ENCODE measurements at regions not wholly inside any gene's neighbourhood (a gene's known extent, or its start where the extent isn't known, plus 50 kb on each side); places are given as distances from the start of the nearest gene placed in this dataset.

DNA sequence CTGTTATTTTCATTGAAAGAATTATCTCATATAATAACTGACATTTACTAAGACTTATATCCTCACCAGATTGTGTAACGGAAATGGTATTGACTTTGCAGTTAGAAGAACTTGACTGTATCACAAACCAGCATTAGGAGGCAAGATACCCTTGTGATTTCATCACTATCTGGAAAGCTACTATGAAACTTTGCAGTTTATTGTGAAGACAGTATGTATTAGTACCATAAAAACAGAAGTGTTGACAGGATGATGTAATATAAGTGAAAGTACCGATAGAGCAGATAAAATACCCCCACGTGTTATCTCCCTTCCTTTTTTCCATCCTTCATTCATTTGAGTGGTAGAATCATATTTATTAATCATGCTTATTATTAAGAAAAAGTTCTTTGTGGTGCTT, 365.7 kb upstream of the KLHL1 start:
- DNase-seq = no peak

DNA sequence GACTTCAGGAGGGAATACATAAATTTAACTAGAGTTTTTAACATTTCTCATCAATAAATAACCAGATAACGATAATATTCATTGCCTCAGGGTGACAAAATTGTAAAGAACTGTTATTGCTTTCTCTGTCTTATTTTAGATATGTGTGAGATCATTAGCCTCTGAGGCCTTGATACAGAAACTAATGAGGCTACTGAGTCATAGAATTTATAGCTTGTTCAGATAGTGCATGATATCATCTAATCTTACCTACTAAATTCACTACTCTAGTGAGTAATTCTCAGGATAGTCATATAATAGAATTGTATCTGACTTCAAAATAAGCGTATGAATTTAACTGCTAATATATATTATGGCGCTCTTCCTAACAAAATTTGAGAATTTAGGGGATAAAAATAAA, 360.8 kb upstream of the KLHL1 start:
- no peak for DNase-seq

DNA sequence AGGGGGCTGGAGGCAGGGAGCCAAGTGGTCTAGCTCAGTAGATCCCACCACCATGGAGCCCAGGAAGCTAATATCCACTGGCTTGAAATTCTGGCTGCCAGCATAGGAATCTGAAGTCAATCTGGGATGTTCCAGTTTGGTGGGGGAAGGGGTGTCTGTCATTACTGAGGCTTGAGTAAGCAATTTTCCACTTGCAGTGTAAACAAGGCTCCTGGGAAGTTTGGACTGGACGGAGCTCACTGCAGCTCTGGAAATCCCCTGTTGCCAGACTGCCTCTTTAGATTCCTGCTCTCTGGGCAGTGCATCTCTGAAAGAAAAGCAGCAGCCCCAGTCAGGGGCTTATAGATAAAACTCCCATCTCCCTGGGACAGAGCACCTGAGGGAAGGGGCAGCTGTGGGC, 349.2 kb upstream of the KLHL1 start:
- no peak for DNase-seq

DNA sequence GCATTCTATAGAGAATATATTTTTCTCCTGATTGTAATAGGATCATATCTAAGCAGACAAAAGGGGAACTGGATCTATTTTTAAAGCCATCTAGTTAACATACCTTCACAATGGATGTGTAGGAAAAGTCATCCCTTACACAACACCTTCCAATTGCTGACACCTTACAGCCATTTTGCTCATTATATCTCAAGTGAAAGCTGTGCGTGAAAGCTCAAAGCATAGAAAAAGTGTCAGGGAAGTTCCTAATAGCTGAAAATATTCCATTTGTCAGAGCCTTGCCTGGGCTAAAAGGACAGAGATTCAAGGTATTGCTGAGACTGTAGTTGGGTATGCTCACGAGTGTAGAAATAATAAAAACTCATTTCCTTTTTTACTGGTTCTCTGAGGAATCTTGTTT, 340.6 kb upstream of the KLHL1 start:
- no peak for DNase-seq

DNA sequence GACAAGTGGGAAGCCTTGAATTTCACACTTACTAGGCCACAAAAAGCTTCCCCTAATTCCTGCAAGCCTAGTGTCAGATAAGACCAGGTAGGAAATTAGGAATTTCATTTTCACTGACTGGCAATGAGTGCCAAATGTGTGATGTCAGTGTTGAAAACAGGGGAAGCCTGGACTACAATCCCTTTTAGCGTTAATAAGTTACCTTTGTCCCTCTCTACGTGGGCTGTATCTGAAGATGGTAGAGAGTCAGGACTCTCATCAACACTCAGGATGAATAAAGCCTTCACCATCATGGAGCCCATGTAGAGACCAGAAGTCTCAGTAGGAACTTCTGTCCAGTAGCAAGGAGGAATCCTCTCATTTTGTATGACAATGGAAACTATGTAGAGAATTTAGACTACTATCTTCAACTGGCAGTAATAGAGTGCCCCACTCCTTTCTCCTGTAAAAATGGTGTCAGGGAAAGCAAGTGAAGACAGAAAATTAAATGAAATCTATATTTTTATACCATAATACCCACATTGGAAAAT, 324.1 kb upstream of the KLHL1 start:
- no peak for DNase-seq

DNA sequence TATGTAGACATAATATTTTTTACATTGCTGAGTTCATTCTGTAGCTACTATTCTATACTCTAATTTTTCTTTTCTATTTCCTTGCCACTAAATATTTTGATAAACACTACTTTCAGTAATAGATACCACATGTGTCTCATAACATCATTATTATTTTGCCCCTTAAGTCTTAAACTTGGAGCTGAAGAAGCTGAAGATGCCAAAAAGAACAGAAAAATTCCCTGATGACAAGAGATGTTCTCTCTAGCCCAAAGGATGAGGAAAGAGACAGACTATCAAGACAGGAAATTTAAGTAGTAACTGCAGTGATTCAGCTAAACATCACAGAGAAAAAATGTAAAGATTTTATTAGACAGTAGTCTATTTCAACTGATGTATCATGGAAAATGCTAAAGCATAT, 322.0 kb upstream of the KLHL1 start:
- no peak for DNase-seq

DNA sequence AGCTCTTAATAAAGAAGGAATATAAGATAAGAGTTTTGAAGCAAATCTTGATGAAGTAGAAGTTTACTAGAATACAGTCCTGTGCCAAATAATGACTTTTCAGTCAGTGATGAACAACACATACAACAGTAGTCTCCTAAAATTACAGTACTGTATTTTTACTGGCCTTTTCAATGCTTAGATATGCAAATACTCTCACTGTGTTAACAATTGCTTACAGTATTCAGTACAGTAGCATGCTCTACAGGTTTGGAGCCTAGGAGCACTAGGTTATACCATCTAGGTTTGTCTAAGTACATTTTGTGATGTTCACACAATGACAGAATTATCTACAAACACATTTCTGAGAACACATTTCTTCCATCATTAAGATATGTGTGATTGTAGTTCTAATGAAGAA, 316.7 kb upstream of the KLHL1 start:
- no peak for DNase-seq

DNA sequence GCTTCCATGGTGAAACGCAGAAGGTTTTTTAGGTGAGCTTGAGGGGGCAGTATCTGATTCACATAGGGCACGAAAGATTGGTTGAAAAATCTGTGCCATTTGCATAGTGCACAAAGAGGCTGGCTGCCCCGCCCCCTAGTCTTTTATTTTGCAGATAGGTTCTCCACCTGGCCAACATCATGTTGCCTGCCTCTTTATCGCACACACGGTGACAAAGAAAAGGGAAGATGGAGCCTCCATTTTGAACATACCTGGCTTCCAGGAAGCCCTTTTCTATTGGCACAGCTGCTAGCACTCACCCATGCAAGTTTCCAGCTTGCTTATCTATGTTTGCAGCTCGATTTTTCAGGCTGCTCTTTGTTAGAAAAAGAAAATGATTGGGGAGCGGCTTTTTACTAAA, 316.2 kb upstream of the KLHL1 start:
- DNase-seq = no peak

DNA sequence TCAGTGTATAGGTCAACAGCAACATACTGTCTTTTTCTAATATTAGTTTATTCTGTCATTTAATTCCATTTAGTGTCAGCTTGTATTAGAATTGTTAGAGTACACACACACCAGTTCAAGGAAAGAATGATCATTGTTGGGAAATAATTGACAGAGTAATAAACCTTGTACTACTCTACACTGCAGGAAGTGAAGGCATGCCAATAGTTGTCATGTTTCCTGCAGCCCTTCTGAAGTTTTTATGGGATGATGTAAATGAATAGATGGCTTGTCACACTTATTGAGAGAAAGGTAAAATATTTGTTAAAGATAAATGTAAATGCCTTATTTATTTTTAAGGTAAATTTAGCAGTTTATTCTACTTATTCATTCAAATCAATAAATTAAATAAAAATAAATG, 306.9 kb upstream of the KLHL1 start:
- DNase-seq = no peak

DNA sequence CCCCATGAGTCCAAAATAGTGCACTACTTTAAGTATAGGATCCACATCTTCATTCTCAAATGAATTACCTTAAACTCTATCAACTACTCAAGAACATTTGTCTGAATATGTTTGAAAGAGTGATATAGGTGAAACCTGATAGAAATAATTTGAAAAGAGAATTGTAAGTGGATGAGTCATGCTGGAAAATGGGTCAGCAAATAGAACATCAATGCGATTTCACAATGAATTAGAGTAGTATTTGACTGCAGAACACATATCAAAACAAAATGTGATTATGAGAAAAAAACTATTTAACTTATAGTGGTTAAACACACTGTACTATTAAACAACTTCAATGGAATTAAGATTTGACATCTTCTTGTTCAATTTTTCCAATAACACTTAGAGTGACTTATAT, 300.6 kb upstream of the KLHL1 start:
- no peak for DNase-seq

DNA sequence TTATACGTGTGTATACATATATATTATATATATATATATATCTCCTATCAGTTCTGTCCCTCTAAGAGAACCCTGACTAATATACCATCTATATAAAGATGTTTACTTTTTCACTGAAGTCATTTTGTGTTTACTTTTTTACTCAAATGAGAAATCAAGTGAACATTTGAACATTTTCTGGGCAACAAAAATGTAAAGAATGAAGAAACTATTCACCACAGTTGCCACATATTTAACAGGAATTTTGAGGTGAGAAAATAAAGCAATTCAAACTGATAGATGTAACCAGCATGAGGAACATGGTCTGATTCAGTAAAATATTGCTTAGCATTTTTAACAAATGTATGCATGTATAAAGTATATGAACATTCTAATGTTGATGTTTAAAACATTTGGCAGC, 299.2 kb upstream of the KLHL1 start:
- DNase-seq = no peak

DNA sequence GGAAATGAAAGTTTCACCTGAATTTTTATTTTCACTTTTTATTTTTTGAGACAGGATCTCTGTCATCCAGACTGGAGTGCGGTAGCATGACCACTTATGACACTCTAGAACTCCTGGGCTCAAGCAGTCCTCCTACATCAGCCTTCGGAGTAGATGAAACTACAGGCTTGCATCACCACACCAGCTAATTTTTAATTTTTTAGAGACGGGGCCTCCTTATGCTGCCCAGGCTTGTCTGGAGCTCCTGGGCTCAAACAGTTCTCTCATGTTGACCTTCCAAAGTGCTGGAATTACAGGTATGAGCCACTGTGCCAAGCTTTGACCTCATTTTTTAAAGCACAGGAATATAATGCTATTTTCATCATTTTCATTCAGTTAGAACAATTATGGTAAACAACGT, 297.0 kb upstream of the KLHL1 start:
- DNase-seq = no peak

DNA sequence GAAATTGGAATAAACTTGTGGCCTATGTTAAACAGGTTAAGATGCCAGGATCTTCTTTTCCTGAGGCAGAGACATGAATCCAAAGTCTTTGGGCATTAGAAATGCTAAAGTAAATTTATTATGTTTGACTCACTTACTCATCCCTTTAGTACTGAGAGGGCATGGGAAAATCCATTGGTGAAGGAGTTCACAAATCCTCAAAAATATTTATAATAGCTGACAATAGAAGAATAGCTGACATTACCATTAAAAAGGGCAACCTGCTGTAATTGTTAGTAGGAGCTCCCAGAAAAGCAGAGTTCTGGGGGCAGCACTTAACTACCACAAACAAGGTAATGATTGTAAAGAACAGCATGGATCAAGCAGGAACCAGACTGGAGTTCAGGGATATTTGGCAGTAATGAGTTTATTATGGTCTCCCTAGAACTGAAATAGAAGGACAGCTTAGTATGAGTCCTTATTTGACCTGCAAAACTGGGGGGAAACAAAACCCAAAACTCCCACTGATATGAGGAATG, 285.8 kb upstream of the KLHL1 start:
- DNase-seq = no peak

DNA sequence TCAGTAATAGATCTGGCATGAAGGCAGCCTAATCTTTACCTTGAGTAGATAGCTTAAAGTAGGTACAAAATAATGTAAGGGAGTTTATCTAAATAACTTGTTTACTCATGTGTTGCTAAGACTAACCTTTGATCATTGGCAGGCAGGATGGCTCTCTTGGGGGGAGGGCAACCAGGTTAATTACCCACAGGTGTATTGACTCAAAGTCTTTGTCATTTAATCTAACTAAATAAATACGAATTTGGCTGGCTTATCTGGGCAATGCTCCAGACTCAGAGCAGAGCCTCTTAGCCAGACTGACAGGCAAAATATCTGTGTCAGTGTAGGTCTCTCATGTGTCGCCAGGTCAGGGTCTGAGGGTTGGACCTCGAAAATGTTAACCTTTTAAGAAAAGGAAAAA, 283.4 kb upstream of the KLHL1 start:
- no peak for DNase-seq

DNA sequence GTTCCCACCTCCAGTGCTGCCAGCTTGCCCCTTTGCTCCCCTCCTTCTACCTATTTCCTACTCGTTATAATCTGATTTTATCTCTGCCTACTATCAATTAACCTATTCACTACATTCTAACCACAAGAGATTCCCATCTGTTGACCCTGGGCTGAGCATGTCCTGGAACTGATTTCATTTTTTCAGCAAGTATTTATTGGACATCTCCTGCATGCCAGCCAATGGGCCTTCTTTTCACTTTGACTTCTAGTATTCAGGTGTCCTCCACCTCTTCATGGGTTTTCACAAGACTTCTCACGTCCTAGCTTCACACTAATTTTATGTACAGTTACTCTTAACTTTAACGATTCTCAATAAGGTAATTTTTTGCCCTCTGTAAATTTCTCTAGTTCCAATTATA, 282.7 kb upstream of the KLHL1 start:
- DNase-seq = no peak

DNA sequence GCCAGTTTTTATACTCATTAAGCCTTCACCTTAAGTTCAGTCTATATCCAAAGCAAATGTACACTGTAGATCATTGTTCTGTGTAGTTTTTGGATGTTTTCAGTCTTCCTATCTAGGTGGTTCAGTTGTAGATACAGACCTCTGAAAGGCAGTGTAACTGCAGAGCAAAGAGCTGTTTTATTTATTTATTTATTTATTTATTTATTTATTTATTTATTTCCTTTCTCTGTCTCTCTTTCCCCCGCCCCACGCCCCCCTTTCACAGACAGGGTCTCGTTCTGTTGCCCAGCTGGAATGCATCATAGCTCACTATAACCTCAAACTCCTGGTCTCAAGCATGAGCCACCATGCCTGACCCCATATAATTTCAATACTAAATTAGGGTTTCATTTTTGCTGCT, 281.8 kb upstream of the KLHL1 start:
- DNase-seq = no peak

DNA sequence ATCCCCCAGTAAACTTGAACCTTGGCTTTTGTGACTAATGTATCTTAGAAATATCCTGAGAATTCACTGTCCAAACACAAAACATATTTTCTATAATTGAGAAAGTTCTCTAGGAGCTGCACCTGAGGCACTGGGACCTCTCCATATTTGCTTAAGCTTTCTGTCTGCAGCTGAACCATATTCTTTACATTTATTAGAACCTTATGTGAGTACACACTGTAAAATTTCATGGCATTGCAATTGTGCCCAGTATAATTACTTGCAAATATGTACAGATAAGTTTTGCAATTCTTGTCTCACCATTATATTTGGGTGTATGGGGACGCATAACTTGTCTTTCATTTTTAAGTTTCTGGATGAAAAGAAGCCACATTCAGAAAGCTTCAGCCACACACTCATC, 280.7 kb upstream of the KLHL1 start:
- DNase-seq = no peak

DNA sequence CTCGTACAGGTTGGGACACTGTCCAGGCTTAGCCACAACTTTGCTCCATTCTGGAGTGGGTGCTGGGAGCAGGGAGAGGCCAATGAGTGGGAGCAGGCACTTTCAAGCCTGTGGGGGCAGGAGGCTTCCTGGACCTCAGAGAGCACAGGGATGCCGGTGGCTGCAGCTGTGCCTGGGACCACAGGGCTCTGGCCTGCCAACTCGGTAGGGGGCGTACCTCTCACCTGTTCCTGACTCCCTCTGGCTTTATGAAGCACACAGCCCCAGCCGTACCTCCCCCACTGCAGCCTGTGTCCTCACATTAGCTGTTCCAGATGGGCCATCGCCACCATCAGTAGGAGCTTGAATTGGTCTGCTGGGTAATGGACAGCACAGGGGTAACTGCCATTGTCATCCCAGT, 278.7 kb upstream of the KLHL1 start:
- no peak for DNase-seq

DNA sequence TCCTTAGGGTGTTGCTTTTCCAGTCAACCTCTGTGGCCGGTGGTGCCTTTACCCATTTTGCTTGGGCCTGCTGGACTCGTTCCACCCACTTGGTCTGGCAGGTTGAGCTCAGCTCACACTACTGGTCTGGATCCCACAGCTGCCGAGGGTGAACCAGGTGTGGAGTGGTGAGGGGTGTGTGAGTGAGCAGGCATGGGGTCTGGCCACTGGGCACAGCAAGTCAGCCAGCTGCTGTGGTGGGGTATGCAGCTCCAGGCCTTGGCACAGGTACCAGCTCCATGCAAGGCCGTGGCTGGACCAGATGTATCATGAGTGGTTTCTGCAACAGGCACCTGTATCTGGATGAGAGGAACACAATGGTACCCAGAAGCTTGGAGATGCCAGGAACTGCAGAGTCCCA, 277.6 kb upstream of the KLHL1 start:
- no peak for DNase-seq

DNA sequence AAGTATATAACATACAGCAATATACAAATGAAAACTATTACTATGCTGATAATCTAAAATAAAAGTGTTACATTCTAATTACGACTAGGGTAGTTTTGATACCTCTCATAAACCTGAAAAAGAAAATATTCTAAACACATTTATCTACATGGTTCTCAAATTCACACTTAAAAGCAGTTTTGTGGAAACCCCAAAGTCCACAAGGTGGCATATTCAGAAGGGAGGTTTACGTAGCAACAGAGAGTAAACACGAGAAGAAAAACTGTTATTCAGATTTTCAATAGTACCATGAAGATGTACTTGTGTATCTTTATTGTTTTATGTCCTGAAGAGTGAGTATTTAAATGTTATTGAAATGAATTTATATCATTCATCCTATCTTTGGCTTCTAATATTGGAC, 275.9 kb upstream of the KLHL1 start:
- DNase-seq = no peak

DNA sequence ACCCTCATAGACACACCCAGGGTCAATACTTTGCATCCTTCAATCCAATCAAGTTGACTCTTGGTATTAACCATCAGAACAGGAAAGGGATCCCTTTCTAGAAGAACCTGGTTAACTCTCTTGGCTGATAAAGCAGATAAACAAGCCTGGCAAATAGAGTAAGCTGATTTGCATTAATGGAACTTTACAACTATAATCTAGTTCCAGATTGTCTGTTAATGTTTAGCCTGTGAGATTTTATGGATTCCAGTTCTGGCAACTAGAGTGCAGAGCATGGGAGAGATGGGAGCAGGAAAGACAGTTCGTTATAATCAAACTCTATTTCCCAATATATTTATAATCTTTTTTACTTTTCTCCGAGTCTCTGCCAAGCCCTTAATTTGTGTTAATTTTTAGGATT, 272.6 kb upstream of the KLHL1 start:
- no peak for DNase-seq

DNA sequence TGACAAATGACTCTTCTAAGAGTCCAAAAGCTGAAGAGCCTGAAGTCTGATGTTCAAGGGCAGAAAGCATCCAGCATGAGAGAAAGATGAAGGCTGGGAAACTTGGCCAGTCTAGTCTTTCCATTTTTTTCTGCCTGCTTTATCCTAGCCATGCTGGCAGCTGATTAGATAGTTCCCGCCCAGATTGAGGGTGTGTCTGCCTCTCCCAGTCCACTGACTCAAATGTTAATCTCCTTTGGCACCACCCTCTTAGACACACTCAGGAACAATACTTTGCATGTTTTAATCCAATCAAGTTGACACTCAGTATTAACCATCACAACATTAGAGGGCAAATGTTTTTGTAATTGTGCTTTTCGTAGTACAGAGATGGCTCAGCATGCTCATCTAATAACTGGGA, 267.5 kb upstream of the KLHL1 start:
- DNase-seq = no peak

DNA sequence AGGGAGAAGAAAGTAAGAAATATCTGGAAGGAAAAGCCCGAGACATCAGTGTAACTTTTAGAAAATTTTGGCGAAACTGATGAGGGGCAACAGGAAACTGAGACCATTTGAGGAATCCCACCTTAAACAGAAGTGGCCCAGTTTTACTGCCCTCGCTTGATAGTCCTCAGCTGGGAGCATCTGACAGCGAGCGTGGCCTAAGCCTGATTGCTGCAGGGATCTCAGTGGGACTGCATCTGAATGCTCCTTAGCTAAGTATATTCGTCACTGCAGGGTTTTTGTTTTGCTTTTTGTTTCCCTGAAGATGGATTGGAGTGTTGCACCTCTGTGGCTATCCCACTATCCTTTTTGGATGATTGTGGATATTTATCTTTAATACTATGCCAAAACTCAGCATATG, 262.7 kb upstream of the KLHL1 start:
- no peak for DNase-seq

DNA sequence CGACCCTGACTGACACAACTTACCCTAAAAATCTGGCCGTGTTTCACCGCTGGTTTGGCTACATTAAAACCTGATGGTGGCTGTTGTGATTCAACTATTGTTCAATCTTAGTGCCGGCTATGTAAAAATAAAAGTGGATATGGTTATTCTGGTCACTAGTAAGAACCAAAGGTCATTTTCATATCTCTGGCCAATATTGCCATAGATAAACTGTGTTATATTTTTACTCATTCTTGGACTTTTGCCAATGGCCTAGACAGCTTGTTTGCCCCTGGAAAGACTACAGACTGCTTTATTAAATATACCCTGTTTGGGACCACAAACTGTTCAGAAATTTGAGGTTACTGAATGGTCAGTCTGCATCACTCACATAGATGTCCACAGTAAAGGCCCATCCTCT, 258.5 kb upstream of the KLHL1 start:
- no peak for DNase-seq

DNA sequence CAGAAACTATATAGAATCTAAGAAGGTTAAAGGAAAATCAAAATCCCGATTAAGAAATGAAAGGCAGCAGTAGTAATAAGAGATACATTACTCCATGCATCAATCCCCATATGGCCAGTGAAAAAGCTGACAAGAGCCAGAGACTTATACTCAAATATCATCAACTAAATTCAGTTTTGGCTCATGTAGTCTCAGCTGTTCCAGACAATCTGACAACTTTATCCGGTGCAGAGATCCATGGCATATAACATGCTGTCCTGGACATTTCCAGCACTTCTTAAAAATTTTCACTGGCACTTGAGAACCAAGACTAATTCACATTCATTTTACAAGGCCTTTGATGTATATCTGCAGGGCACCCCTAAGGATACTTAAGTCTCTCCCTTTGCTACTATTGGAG, 255.7 kb upstream of the KLHL1 start:
- no peak for DNase-seq
